Liver (tissue), 7 donors: ENCODE measurements at regions not wholly inside any gene's neighbourhood (a gene's known extent, or its start where the extent isn't known, plus 50 kb on each side); places are given as distances from the start of the nearest gene placed in this dataset.

Experiments
- DNase-seq: peaks from one replicate; pipeline ENCODE4 v3.0.0-alpha.2; 2017; ENCODE audit warnings: low spot score
- H3K27ac ChIP-seq, 2 donors: one replicate each; pipeline ENCODE4 v1.7.0; 2013; ENCODE audit warnings: inconsistent platforms in 2 of 2, low read length in 2 of 2, control low read depth in 1 of 2, low read depth in 1 of 2, mild to moderate bottlenecking in 1 of 2
- H3K27me3 ChIP-seq, 4 donors: one replicate each; pipeline versions ENCODE4 v1.6.1 to v1.7.0; 2013; ENCODE audit warnings: low read length in 3 of 4, inconsistent platforms in 1 of 4, mild to moderate bottlenecking in 1 of 4, moderate library complexity in 1 of 4; ENCODE audit not compliant: control insufficient read depth in 4 of 4, insufficient read depth in 4 of 4
- H3K36me3 ChIP-seq, 4 donors: one replicate each; pipeline versions ENCODE4 v1.6.1 to v1.7.0; 2013; ENCODE audit warnings: low read length in 3 of 4, mild to moderate bottlenecking in 3 of 4, low read depth in 1 of 4, moderate library complexity in 1 of 4; ENCODE audit not compliant: control insufficient read depth in 4 of 4, insufficient read depth in 3 of 4
- H3K4me1 ChIP-seq, 4 donors: one replicate each; pipeline versions ENCODE4 v1.6.1 to v1.7.0; 2013; ENCODE audit warnings: low read length in 3 of 4, mild to moderate bottlenecking in 3 of 4, moderate library complexity in 1 of 4; ENCODE audit not compliant: control insufficient read depth in 4 of 4, insufficient read depth in 4 of 4
- H3K4me3 ChIP-seq, 3 donors: one replicate each; pipeline versions ENCODE4 v1.6.1 to v1.7.0; 2013; ENCODE audit warnings: low read length in 3 of 3, control low read depth in 1 of 3, low read depth in 1 of 3, mild to moderate bottlenecking in 1 of 3
- H3K9ac ChIP-seq, 2 donors: one replicate each; pipeline ENCODE4 v1.7.0; 2013; ENCODE audit warnings: low read length in 2 of 2, mild to moderate bottlenecking in 2 of 2, moderate library complexity in 2 of 2, control low read depth in 1 of 2, low read depth in 1 of 2
- H3K9me3 ChIP-seq, 4 donors: one replicate each; pipeline versions ENCODE4 v1.6.1 to v1.7.0; 2013; ENCODE audit warnings: low read length in 3 of 4; ENCODE audit not compliant: control insufficient read depth in 4 of 4
- EGR1 ChIP-seq, 2 donors: IDR thresholded peaks; 2 replicates each; pipeline ENCODE4 v1.6.1; 2016 to 2018; ENCODE audit warnings: antibody characterized with exemption in 2 of 2, low read depth in 2 of 2
- FOXA1 ChIP-seq: IDR thresholded peaks from 2 replicates; pipeline ENCODE4 v1.6.1; 2016; ENCODE audit warnings: antibody characterized with exemption
- FOXA2 ChIP-seq: IDR thresholded peaks from 2 replicates; pipeline ENCODE4 v1.6.1; 2016; ENCODE audit warnings: antibody characterized with exemption
- GABPA ChIP-seq, 2 donors: IDR thresholded peaks in 1 of 2; conservative IDR thresholded peaks in 1 of 2; 2 replicates each; pipeline ENCODE4 v1.6.1; 2016; ENCODE audit warnings: antibody characterized with exemption in 2 of 2, mild to moderate bottlenecking in 1 of 2, moderate library complexity in 1 of 2
- NR2F2 ChIP-seq: IDR thresholded peaks from 2 replicates; pipeline ENCODE4 v1.6.1; 2016; ENCODE audit warnings: antibody characterized with exemption
- RAD21 ChIP-seq, 2 donors: IDR thresholded peaks; 2 replicates each; pipeline ENCODE4 v1.6.1; 2016; ENCODE audit warnings: antibody characterized with exemption in 2 of 2, mild to moderate bottlenecking in 2 of 2
- SP1 ChIP-seq: IDR thresholded peaks from 2 replicates; pipeline ENCODE4 v1.6.1; 2018; ENCODE audit warnings: antibody characterized with exemption, mild to moderate bottlenecking
- YY1 ChIP-seq: IDR thresholded peaks from 2 replicates; pipeline ENCODE4 v1.6.1; 2016; ENCODE audit warnings: antibody characterized with exemption, mild to moderate bottlenecking
- WGBS: extraction: QIAGEN DNeasy Blood & Tissue Kit; methylation state at CpG from one replicate; pipeline ENCODE4 v1.1.7; 2013; 5-methylcytosine and 5-hydroxymethylcytosine counted together
- TF ChIP-seq, protein P1 (sequence below): IDR thresholded peaks from 2 replicates; pipeline ENCODE4 v1.6.1; 2016; ENCODE audit warnings: antibody characterized with exemption
- TF ChIP-seq, protein P2 (sequence below): IDR thresholded peaks from 2 replicates; pipeline ENCODE4 v1.6.1; 2016; ENCODE audit warnings: antibody characterized with exemption, mild to moderate bottlenecking
- TF ChIP-seq, protein P3 (sequence below): IDR thresholded peaks from 2 replicates; pipeline ENCODE4 v1.6.1; 2016; ENCODE audit warnings: antibody characterized with exemption
- donor health status: healthy.
- donor health status: healthy.
- donor health status: healthy.
- donor health status: healthy.

DNA sequence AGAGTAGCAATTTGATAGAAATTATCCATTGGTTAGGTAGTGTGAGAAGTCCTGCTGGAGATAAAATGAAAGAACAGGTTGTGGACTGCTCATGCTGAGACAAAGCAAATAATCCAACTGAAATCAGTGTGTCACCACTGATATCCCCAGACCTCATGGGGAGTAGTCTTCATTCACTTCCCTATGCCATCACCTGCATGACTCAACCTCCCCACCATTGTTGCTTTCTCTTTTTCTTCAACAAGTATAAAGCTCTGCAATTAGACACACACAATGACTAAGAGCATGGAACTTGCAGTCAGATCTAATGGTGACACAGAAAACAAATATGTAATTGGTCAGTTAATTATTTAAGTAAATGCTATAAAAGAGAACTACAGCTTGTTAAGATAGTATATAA is 475.3 kb downstream of the RIT2 start:
- Histone ChIP-seq H3K27me3 (no peaks in the 10 kb centered on the region), H3K4me3 (no peak overlapping the region), H3K9ac (no peak overlapping the region), H3K27ac (no peak overlapping the region), H3K9me3 (no peaks in the 10 kb centered on the region), H3K4me1 (peaks cover 0 to 8% (median 4%) of the 10 kb centered on the region in 4 donors), H3K36me3 (no peaks in the 10 kb centered on the region)
- no peak for DNase-seq
- TF ChIP-seq RAD21 (IDR thresholded peaks at IDR 0.05) (no peak), EGR1 (IDR thresholded peaks at IDR 0.05; ENCODE audit: low read depth in 2 of 2) (no peak), SP1 (no peak)
- TF ChIP-seq, protein P1, sequence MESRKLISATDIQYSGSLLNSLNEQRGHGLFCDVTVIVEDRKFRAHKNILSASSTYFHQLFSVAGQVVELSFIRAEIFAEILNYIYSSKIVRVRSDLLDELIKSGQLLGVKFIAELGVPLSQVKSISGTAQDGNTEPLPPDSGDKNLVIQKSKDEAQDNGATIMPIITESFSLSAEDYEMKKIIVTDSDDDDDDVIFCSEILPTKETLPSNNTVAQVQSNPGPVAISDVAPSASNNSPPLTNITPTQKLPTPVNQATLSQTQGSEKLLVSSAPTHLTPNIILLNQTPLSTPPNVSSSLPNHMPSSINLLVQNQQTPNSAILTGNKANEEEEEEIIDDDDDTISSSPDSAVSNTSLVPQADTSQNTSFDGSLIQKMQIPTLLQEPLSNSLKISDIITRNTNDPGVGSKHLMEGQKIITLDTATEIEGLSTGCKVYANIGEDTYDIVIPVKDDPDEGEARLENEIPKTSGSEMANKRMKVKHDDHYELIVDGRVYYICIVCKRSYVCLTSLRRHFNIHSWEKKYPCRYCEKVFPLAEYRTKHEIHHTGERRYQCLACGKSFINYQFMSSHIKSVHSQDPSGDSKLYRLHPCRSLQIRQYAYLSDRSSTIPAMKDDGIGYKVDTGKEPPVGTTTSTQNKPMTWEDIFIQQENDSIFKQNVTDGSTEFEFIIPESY = no peak

DNA sequence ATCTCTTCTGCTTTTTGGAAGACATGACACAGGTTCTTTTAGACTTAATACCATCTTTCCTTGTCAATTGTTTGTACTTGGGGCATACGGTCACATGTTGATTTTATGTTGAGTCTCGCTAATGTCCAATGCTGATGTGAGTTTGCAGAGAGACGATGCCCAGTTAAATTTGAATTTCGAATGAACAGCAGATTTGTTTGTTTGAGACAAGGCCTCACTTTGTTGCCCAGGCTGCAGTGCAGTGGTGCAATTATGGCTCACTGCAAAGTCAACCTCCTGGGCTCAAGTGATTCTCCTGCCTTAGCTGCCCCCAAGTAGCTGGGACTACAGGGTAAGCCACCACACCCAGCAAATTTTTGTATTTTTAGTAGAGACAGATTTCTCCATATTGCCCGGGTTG is 473.5 kb downstream of the RIT2 start:
- no peaks in the 10 kb centered on the region for H3K27me3 ChIP-seq
- no peaks in the 10 kb centered on the region for H3K36me3 ChIP-seq
- no peak for DNase-seq
- H3K4me3 ChIP-seq = no peak overlapping the region
- H3K9me3 ChIP-seq = no peaks in the 10 kb centered on the region
- peaks cover 0 to 1% (median 0%) of the 10 kb centered on the region in 4 donors for H3K4me1 ChIP-seq
- H3K27ac ChIP-seq = no peak overlapping the region
- 91% methylated on average over 5 of the region's 5 CpGs for WGBS
- H3K9ac ChIP-seq = no peak overlapping the region
- TF ChIP-seq NR2F2 (no peak), GABPA (IDR thresholded peaks at IDR 0.05 in 1 of 2, conservative IDR thresholded peaks at IDR 0.05 in 1 of 2) (no peak), RAD21 (IDR thresholded peaks at IDR 0.05) (no peak), FOXA1 (no peak), FOXA2 (no peak)
- TF ChIP-seq, protein P2, sequence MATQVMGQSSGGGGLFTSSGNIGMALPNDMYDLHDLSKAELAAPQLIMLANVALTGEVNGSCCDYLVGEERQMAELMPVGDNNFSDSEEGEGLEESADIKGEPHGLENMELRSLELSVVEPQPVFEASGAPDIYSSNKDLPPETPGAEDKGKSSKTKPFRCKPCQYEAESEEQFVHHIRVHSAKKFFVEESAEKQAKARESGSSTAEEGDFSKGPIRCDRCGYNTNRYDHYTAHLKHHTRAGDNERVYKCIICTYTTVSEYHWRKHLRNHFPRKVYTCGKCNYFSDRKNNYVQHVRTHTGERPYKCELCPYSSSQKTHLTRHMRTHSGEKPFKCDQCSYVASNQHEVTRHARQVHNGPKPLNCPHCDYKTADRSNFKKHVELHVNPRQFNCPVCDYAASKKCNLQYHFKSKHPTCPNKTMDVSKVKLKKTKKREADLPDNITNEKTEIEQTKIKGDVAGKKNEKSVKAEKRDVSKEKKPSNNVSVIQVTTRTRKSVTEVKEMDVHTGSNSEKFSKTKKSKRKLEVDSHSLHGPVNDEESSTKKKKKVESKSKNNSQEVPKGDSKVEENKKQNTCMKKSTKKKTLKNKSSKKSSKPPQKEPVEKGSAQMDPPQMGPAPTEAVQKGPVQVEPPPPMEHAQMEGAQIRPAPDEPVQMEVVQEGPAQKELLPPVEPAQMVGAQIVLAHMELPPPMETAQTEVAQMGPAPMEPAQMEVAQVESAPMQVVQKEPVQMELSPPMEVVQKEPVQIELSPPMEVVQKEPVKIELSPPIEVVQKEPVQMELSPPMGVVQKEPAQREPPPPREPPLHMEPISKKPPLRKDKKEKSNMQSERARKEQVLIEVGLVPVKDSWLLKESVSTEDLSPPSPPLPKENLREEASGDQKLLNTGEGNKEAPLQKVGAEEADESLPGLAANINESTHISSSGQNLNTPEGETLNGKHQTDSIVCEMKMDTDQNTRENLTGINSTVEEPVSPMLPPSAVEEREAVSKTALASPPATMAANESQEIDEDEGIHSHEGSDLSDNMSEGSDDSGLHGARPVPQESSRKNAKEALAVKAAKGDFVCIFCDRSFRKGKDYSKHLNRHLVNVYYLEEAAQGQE = no peak

DNA sequence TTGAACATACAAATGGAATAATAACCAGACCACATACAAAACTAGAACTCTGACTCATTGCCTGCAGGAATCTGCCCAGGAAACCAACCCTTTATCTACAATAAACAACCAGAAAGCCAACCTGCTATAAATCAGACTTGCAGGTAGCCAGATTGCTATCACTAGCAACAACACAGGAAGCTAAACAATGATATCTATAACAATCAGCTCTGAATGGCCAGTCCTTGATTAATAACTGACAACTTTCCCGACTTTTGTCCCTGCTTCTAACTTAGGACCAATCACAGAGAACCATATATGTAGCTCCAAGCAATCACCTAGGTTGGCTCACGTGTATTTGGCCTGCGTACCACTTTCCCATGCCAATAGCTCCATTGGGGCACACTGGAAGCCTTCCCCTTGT is 470.8 kb downstream of the RIT2 start:
- 74% methylated on average over 3 of the region's 3 CpGs for WGBS
- no peaks in the 10 kb centered on the region for H3K9me3 ChIP-seq
- no peak overlapping the region for H3K27ac ChIP-seq
- H3K4me3 ChIP-seq = no peak overlapping the region
- H3K36me3 ChIP-seq = no peaks in the 10 kb centered on the region
- no peak overlapping the region for H3K9ac ChIP-seq
- H3K27me3 ChIP-seq = no peaks in the 10 kb centered on the region
- DNase-seq = no peak
- no peak for TF ChIP-seq RAD21 (IDR thresholded peaks at IDR 0.05)
- TF ChIP-seq, protein P3, sequence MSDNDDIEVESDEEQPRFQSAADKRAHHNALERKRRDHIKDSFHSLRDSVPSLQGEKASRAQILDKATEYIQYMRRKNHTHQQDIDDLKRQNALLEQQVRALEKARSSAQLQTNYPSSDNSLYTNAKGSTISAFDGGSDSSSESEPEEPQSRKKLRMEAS = no peak
- no peak for TF ChIP-seq YY1
- H3K4me1 ChIP-seq = peaks cover 0 to 1% (median 0%) of the 10 kb centered on the region in 4 donors
